Gastrocnemius medialis (tissue), 4 donors: ENCODE measurements at regions not wholly inside any gene's neighbourhood (a gene's known extent, or its start where the extent isn't known, plus 50 kb on each side); places are given as distances from the start of the nearest gene placed in this dataset.

ENCODE experiments used
- CTCF ChIP-seq, 5 experiments: fragments of 450-650 bp in 3 of 5; fragments of 200-600 bp in 2 of 5; sonication (generic) in 2 of 5; IDR thresholded peaks in 4 of 5; conservative IDR thresholded peaks in 1 of 5; 1 replicate in 4 of 5; 2 replicates in 1 of 5; pipeline ENCODE4 v1.5.1; 2016 to 2019; ENCODE audit warnings: antibody characterized with exemption in 5 of 5, mild to moderate bottlenecking in 3 of 5, moderate library complexity in 3 of 5
- POLR2A ChIP-seq, 2 donors: fragments of 450-650 bp; IDR thresholded peaks; one replicate each; pipeline ENCODE4 v1.6.1; 2017; ENCODE audit warnings: antibody characterized with exemption in 2 of 2, mild to moderate bottlenecking in 2 of 2, moderate library complexity in 2 of 2

GRCh38 chr2:207390302-207391095 is 139.3 kb upstream of the CREB1 start:
- TF ChIP-seq CTCF (IDR thresholded peaks at IDR 0.05 in 4 of 5, conservative IDR thresholded peaks at IDR 0.05 in 1 of 5) (no peak), POLR2A (IDR thresholded peaks at IDR 0.05) (no peak)
